OCI-LY7 (cell line): ENCODE measurements at regions not wholly inside any gene's neighbourhood (a gene's known extent, or its start where the extent isn't known, plus 50 kb on each side); places are given as distances from the start of the nearest gene placed in this dataset.

Experiments used
- BruUV-seq: library from RNA; stranded (reverse); fragments of 400-500 nt; replicated peaks from 2 replicates; lab custom pipeline; 2021; lab: Mats Ljungman, UMichigan
- CTCF ChIA-PET: fragments of 300-600 bp; sonication (Branson Sonifier 250); formaldehyde crosslinking; loops from one replicate; lab custom pipeline; 2022; ENCODE audit warnings: antibody characterized with exemption; ENCODE audit not compliant: unreplicated experiment; lab: Charles Lee
- POLR2A ChIA-PET: fragments of 300-600 bp; sonication (Branson Sonifier 250); formaldehyde crosslinking; loops from one replicate; lab custom pipeline; 2022; ENCODE audit warnings: antibody characterized with exemption; lab: Charles Lee
- DNase-seq: peaks from one replicate; pipeline ENCODE4 v3.0.0-alpha.2; 2015; ENCODE audit warnings: low spot score
- H2AFZ ChIP-seq: fragments of 200-600 bp; sonication (generic), shearing (Covaris generic); 2 replicates; pipeline ENCODE4 v1.6.1; 2014; ENCODE audit warnings: mild to moderate bottlenecking, antibody characterized with exemption, low read length, moderate library complexity
- H3K27ac ChIP-seq: fragments of 200-600 bp; sonication (generic); 2 replicates; pipeline ENCODE4 v1.5.1; 2014; ENCODE audit warnings: mixed run types, low read depth, mild to moderate bottlenecking, moderate library complexity, low read length, inconsistent platforms; ENCODE audit not compliant: poor library complexity, severe bottlenecking
- H3K36me3 ChIP-seq: fragments of 200-600 bp; sonication (generic); 2 replicates; pipeline ENCODE4 v1.6.1; 2014; ENCODE audit warnings: mild to moderate bottlenecking, antibody characterized with exemption, low read length, moderate library complexity, mixed read lengths; ENCODE audit not compliant: insufficient read depth
- H3K4me1 ChIP-seq: fragments of 200-600 bp; sonication (generic); 2 replicates; pipeline ENCODE4 v1.5.1; 2014; ENCODE audit warnings: mild to moderate bottlenecking, low read length; ENCODE audit not compliant: insufficient read depth, poor library complexity, severe bottlenecking
- H3K4me2 ChIP-seq: fragments of 200-600 bp; sonication (generic); 2 replicates; pipeline ENCODE4 v1.6.1; 2014; ENCODE audit warnings: mild to moderate bottlenecking, low read length
- H3K4me3 ChIP-seq: fragments of 200-600 bp; sonication (generic); 2 replicates; pipeline ENCODE4 v1.5.1; 2014; ENCODE audit warnings: mild to moderate bottlenecking, low read depth, low read length; ENCODE audit not compliant: poor library complexity, severe bottlenecking
- H3K79me2 ChIP-seq: fragments of 200-600 bp; sonication (generic); 2 replicates; pipeline ENCODE4 v1.6.1; 2016; ENCODE audit warnings: low read depth, mild to moderate bottlenecking, low read length, moderate library complexity, mixed read lengths; ENCODE audit not compliant: insufficient read depth
- H3K9me2 ChIP-seq: fragments of 200-600 bp; sonication (generic); 2 replicates; pipeline ENCODE4 v1.6.1; 2016; ENCODE audit warnings: mild to moderate bottlenecking, low read length, mixed read lengths; ENCODE audit not compliant: insufficient read depth
- H3K9me3 ChIP-seq: fragments of 200-600 bp; sonication (generic); 2 replicates; pipeline ENCODE4 v1.6.1; 2014; ENCODE audit warnings: mild to moderate bottlenecking, mixed run types, low read length, mixed read lengths
- H4K20me1 ChIP-seq: fragments of 200-600 bp; sonication (generic); 2 replicates; pipeline ENCODE4 v1.6.1; 2014; ENCODE audit warnings: mild to moderate bottlenecking, antibody characterized with exemption, low read length, moderate library complexity, mixed read lengths; ENCODE audit not compliant: insufficient read depth
- EZH2phosphoT487 ChIP-seq: fragments of 200-600 bp; sonication (generic); IDR thresholded peaks from 2 replicates; pipeline ENCODE4 v1.6.1; 2018; ENCODE audit warnings: low read depth, borderline replicate concordance, mild to moderate bottlenecking, mixed run types, antibody characterized with exemption, low read length, moderate library complexity, mixed read lengths
- intact Hi-C: fragments of 100-400 bp; cut with micrococcal nuclease; formaldehyde crosslinking; loops from one replicate; pipeline ENCODE4 v1.10.0; 2022; ENCODE audit not compliant: unreplicated experiment
- TF ChIP-seq, protein P1 (sequence below): fragments of 200-600 bp; sonication (generic); conservative IDR thresholded peaks from 2 replicates; pipeline ENCODE4 v1.5.1; 2014; ENCODE audit warnings: mild to moderate bottlenecking, antibody characterized with exemption, low read length, moderate library complexity, mixed read lengths

DNA sequence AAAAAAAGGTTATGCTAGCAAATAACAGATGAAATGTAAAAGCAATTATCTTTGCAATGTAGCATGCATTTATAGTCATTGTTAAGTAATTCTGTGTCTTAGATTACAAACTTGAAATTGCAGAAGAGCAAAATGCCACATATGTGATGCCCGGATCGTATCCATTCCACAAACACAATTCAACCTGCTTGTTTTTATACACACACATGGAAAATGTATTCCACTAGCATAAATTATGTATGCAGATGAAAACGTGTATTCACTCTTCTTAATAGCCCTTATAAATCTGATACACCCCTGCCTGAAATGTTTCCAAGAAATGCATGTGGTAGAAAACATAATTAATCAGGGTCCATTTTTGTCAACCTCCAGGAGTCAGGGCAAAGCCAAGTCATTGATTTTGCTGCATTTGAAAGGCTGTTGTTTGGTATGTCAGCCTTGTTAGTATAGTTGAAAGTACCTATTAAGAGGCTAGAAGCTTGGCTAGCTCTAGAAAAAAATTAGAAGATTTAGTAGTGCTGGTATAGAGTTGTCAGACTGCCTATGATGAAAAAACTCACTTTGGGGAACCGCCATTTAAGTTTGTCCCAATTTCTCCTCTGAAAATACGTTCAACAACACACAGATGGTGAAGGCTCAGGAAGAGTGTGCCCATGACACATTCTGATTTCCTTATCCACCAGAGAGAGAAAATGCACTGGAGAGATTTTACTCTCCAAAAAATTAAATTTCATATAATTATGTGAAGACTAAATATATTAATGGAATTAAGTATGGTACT lies 69.2 kb upstream of the TMC3 start:
- H3K36me3 ChIP-seq: no peaks in the 10 kb centered on the region
- POLR2A ChIA-PET: no interaction called here
- intact Hi-C loops: no loop called here
- BruUV-seq: no TSS peak
- no peak overlapping the region for H3K4me2 ChIP-seq
- no peaks in the 10 kb centered on the region for H3K9me3 ChIP-seq
- no peak overlapping the region for H2AFZ ChIP-seq
- H4K20me1 ChIP-seq: no peaks in the 10 kb centered on the region; the same call in 1 of the 2 replicates
- no peak overlapping the region for H3K27ac ChIP-seq
- CTCF ChIA-PET: no interaction called here
- H3K9me2 ChIP-seq: no peaks in the 10 kb centered on the region
- H3K4me1 ChIP-seq: no peaks in the 10 kb centered on the region
- no peak for DNase-seq
- H3K4me3 ChIP-seq: no peak overlapping the region
- H3K79me2 ChIP-seq: no peaks in the 10 kb centered on the region
- no peak for TF ChIP-seq EZH2phosphoT487
- TF ChIP-seq, protein P1, sequence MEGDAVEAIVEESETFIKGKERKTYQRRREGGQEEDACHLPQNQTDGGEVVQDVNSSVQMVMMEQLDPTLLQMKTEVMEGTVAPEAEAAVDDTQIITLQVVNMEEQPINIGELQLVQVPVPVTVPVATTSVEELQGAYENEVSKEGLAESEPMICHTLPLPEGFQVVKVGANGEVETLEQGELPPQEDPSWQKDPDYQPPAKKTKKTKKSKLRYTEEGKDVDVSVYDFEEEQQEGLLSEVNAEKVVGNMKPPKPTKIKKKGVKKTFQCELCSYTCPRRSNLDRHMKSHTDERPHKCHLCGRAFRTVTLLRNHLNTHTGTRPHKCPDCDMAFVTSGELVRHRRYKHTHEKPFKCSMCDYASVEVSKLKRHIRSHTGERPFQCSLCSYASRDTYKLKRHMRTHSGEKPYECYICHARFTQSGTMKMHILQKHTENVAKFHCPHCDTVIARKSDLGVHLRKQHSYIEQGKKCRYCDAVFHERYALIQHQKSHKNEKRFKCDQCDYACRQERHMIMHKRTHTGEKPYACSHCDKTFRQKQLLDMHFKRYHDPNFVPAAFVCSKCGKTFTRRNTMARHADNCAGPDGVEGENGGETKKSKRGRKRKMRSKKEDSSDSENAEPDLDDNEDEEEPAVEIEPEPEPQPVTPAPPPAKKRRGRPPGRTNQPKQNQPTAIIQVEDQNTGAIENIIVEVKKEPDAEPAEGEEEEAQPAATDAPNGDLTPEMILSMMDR: no peak

DNA sequence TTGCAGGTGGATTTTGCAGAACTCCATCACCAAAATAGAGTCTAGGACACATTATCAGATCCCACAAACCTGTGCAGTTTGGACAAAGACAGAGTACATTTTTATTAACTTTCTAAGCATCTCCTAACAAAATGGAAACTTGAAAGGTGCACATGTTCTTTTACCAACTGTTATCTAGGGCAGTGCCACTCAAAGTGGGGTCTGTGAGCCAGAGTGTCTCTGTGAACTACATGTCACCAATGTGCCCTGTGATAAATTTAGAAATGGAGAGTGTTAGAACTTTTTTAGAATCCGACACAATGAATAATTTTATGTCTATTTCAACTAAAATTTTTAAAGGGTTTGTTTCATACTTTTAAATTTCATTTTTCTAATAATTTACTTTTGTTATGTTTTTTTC lies 68.4 kb upstream of the TMC3 start:
- H3K9me2 ChIP-seq: no peaks in the 10 kb centered on the region
- DNase-seq: no peak
- no peak overlapping the region for H3K27ac ChIP-seq
- H3K36me3 ChIP-seq: no peaks in the 10 kb centered on the region
- intact Hi-C loops: no loop called here
- no peaks in the 10 kb centered on the region for H3K79me2 ChIP-seq
- BruUV-seq: no TSS peak
- H3K4me3 ChIP-seq: no peak overlapping the region
- no peaks in the 10 kb centered on the region; the same call in 1 of the 2 replicates for H4K20me1 ChIP-seq
- TF ChIP-seq EZH2phosphoT487: no peak
- TF ChIP-seq, protein P1: no peak
- ChIA-PET POLR2A (no interaction called here), CTCF (no interaction called here)
- H3K4me1 ChIP-seq: no peaks in the 10 kb centered on the region
- no peaks in the 10 kb centered on the region for H3K9me3 ChIP-seq
- H3K4me2 ChIP-seq: no peak overlapping the region
- no peak overlapping the region for H2AFZ ChIP-seq

DNA sequence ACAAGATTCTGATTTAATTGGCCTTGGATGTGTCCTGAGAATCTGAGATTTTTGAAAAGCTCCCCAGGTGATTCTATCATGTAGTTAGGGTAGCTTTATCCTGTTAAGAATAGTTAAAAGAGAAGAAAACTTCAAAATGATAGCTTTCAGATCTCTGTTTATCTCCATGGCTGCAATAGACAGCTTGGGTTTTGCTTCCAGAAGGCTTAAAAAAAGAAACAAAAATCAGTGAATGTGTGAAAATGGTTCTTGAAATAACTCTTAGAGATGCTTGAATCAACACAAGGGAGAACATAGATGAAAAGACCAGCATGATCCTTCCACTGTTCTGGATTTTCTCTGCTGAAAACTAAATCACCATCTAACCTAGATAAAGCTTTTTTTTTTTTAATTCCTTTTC lies 60.8 kb upstream of the TMC3 start:
- no TSS peak for BruUV-seq
- TF ChIP-seq, protein P1: no peak
- no peak for TF ChIP-seq EZH2phosphoT487
- Histone ChIP-seq H3K4me2 (no peak overlapping the region), H3K4me1 (no peaks in the 10 kb centered on the region), H2AFZ (no peak overlapping the region), H3K4me3 (no peak overlapping the region), H3K9me2 (no peaks in the 10 kb centered on the region), H4K20me1 (no peaks in the 10 kb centered on the region), H3K27ac (no peak overlapping the region), H3K9me3 (no peaks in the 10 kb centered on the region), H3K79me2 (no peaks in the 10 kb centered on the region), H3K36me3 (no peaks in the 10 kb centered on the region)
- ChIA-PET POLR2A (no interaction called here), CTCF (no interaction called here)
- intact Hi-C loops: no loop called here
- DNase-seq: no peak
